Adrenal gland (tissue), 5 donors: ENCODE measurements at regions not wholly inside any gene's neighbourhood (a gene's known extent, or its start where the extent isn't known, plus 50 kb on each side); places are given as distances from the start of the nearest gene placed in this dataset.

Experiments
- POLR2A ChIP-seq, 2 donors: fragments of 450-650 bp; IDR thresholded peaks; one replicate each; pipeline ENCODE4 v1.6.1; 2017; ENCODE audit warnings: antibody characterized with exemption in 2 of 2, mild to moderate bottlenecking in 2 of 2, moderate library complexity in 1 of 2
- TF ChIP-seq, protein P1 (sequence below), 6 experiments: fragments of 450-650 bp in 4 of 6; fragments of 200-600 bp in 2 of 6; sonication (generic) in 1 of 6; IDR thresholded peaks; 1 replicate in 5 of 6; 2 replicates in 1 of 6; pipeline versions ENCODE4 v1.5.1 to v1.8.0; 2016 to 2021; ENCODE audit warnings: antibody characterized with exemption in 6 of 6, mild to moderate bottlenecking in 2 of 6, moderate library complexity in 1 of 6
- donor health status: DM: no; HTN: no; CAD: no.

DNA sequence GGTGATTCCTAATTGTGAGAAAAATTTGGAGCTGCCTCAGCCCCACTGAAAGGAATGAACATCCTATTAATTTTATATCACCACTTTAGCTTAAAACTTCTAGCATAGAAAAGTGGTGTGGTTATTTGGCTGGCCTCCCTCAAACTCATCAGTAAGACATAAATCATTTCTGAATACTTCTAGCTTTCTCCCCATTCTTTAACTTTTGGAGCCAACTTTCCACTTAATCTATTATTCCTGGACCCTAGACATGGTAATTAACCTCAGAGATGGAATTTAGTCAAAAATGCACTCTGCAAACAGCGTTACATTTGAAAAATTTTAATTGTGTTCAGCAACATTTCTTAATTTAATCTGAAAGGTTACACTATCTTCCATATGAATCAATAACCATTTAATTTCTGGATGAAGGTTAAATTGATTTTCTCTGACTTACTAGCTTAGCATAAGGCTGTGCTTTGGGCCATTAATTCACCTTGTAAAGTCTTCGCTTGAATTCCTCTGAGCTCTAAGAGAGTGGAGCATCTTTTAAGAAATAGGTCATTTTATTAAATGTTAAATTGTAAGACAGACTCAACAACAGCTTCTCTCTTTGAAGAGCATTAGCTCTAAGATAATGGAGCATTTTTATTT lies 753.6 kb upstream of the STXBP6 start:
- TF ChIP-seq, protein P1, sequence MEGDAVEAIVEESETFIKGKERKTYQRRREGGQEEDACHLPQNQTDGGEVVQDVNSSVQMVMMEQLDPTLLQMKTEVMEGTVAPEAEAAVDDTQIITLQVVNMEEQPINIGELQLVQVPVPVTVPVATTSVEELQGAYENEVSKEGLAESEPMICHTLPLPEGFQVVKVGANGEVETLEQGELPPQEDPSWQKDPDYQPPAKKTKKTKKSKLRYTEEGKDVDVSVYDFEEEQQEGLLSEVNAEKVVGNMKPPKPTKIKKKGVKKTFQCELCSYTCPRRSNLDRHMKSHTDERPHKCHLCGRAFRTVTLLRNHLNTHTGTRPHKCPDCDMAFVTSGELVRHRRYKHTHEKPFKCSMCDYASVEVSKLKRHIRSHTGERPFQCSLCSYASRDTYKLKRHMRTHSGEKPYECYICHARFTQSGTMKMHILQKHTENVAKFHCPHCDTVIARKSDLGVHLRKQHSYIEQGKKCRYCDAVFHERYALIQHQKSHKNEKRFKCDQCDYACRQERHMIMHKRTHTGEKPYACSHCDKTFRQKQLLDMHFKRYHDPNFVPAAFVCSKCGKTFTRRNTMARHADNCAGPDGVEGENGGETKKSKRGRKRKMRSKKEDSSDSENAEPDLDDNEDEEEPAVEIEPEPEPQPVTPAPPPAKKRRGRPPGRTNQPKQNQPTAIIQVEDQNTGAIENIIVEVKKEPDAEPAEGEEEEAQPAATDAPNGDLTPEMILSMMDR (IDR thresholded peaks at IDR 0.05) = no peak
- TF ChIP-seq POLR2A (IDR thresholded peaks at IDR 0.05) = no peak
